ENCODE measurements at regions not wholly inside any gene's neighbourhood (a gene's known extent, or its start where the extent isn't known, plus 50 kb on each side); places are given as distances from the start of the nearest gene placed in this dataset.
A peak's percentile ranks its signal among the peaks of the same experiment; 100 is the strongest.

- Mint-ChIP-seq H3K36me3 (ENCODE audit: insufficient read depth) (no peaks in the 10 kb centered on the region), H3K27ac (no peak overlapping the region)
- TF ChIP-seq CTCF (IDR thresholded peaks at IDR 0.05; ENCODE audit: unreplicated experiment), result no peak
These were observed 347.9 kb downstream of the BCAT1 start for GRCh38 chr12:24600996-24601395.

GRCh38 chr12:24600551-24600950 is 348.4 kb downstream of the BCAT1 start:
- no peak for TF ChIP-seq CTCF (IDR thresholded peaks at IDR 0.05; ENCODE audit: unreplicated experiment)
- H3K27me3 Mint-ChIP-seq, result no peaks in the 10 kb centered on the region

More at GRCh38 chr12:24600996-24601395, 347.9 kb downstream of the BCAT1 start:
- Mint-ChIP-seq H3K4me1 (ENCODE audit: low read depth) (no peaks in the 10 kb centered on the region), H3K27me3 (no peaks in the 10 kb centered on the region), H3K4me3 (ENCODE audit: low read depth) (no peak overlapping the region), H3K9me3 (ENCODE audit: low read depth) (peaks cover 5% of the 10 kb centered on the region)
- DNase-seq (ENCODE audit: low spot score, unreplicated experiment), result no peak

GRCh38 chr12:24599736-24600135 is 349.2 kb downstream of the BCAT1 start:
- Mint-ChIP-seq H3K27ac (no peak overlapping the region), H3K4me3 (ENCODE audit: low read depth) (no peak overlapping the region), H3K36me3 (ENCODE audit: insufficient read depth) (no peaks in the 10 kb centered on the region), H3K9me3 (ENCODE audit: low read depth) (no peaks in the 10 kb centered on the region), H3K27me3 (peaks cover under 1% of the 10 kb centered on the region), H3K4me1 (ENCODE audit: low read depth) (no peaks in the 10 kb centered on the region)
- DNase-seq (ENCODE audit: low spot score, unreplicated experiment), result no peak
- TF ChIP-seq CTCF (IDR thresholded peaks at IDR 0.05; ENCODE audit: unreplicated experiment), result no peak

More at GRCh38 chr12:24600551-24600950, 348.4 kb downstream of the BCAT1 start:
- H3K4me1 Mint-ChIP-seq (ENCODE audit: low read depth), result no peaks in the 10 kb centered on the region
- no peak overlapping the region for H3K4me3 Mint-ChIP-seq (ENCODE audit: low read depth)
- H3K9me3 Mint-ChIP-seq (ENCODE audit: low read depth), result peaks cover 4% of the 10 kb centered on the region
- no peak overlapping the region for H3K27ac Mint-ChIP-seq
- DNase-seq (ENCODE audit: low spot score, unreplicated experiment), result no peak
- no peaks in the 10 kb centered on the region for H3K36me3 Mint-ChIP-seq (ENCODE audit: insufficient read depth)

GRCh38 chr12:24597580-24597979 is 351.3 kb downstream of the BCAT1 start:
- Mint-ChIP-seq H3K36me3 (ENCODE audit: insufficient read depth) (no peaks in the 10 kb centered on the region), H3K27me3 (peaks cover 4% of the 10 kb centered on the region)

GRCh38 chr12:24596768-24597388 is 352.0 kb downstream of the BCAT1 start:
- no peak overlapping the region for H3K27ac Mint-ChIP-seq
- H3K36me3 Mint-ChIP-seq (ENCODE audit: insufficient read depth), result no peaks in the 10 kb centered on the region
- H3K4me1 Mint-ChIP-seq (ENCODE audit: low read depth), result no peaks in the 10 kb centered on the region
- peak; percentile 92 for TF ChIP-seq CTCF (IDR thresholded peaks at IDR 0.05; ENCODE audit: unreplicated experiment)
- H3K9me3 Mint-ChIP-seq (ENCODE audit: low read depth), result no peaks in the 10 kb centered on the region
- peaks cover 4% of the 10 kb centered on the region for H3K27me3 Mint-ChIP-seq
- no peak for DNase-seq (ENCODE audit: low spot score, unreplicated experiment)
- no peak overlapping the region for H3K4me3 Mint-ChIP-seq (ENCODE audit: low read depth)

More at GRCh38 chr12:24597580-24597979, 351.3 kb downstream of the BCAT1 start:
- Mint-ChIP-seq H3K27ac (no peak overlapping the region), H3K4me3 (ENCODE audit: low read depth) (no peak overlapping the region), H3K4me1 (ENCODE audit: low read depth) (no peaks in the 10 kb centered on the region), H3K9me3 (ENCODE audit: low read depth) (no peaks in the 10 kb centered on the region)
- DNase-seq (ENCODE audit: low spot score, unreplicated experiment), result no peak
- TF ChIP-seq CTCF (IDR thresholded peaks at IDR 0.05; ENCODE audit: unreplicated experiment), result no peak
